Testis (tissue), 2 donors: ENCODE measurements at regions not wholly inside any gene's neighbourhood (a gene's known extent, or its start where the extent isn't known, plus 50 kb on each side); places are given as distances from the start of the nearest gene placed in this dataset.
"Not testable (repeated sequence)": the region's sequence is repeated elsewhere in the genome, so short reads cannot be mapped to it uniquely, and the experiment has no call there.

Experiments used
- CTCF ChIP-seq, 3 experiments: fragments of 450-650 bp in 2 of 3; fragments of 200-600 bp in 1 of 3; sonication (generic) in 1 of 3; IDR thresholded peaks; one replicate each; pipeline ENCODE4 v1.5.1; 2016 to 2019; ENCODE audit warnings: antibody characterized with exemption in 3 of 3, mild to moderate bottlenecking in 2 of 3, moderate library complexity in 1 of 3
- POLR2A ChIP-seq: fragments of 450-650 bp; IDR thresholded peaks from one replicate; pipeline ENCODE4 v1.6.1; 2017; ENCODE audit warnings: antibody characterized with exemption, mild to moderate bottlenecking, moderate library complexity

- TF ChIP-seq CTCF (IDR thresholded peaks at IDR 0.05); POLR2A: not testable (repeated sequence)
These were observed 322.7 kb downstream of the PREX1 start for GRCh38 chr20:48505066-48505465.
